Lung (tissue), 11 donors: ENCODE measurements at regions not wholly inside any gene's neighbourhood (a gene's known extent, or its start where the extent isn't known, plus 50 kb on each side); places are given as distances from the start of the nearest gene placed in this dataset.
A peak's percentile ranks its signal among the peaks of the same experiment; 100 is the strongest.

ENCODE experiments used
- ATAC-seq: fragments of 200-7000 bp; cut with Tn5 transposase; one replicate; pipeline ENCODE4 v1.9.1; 2020; ENCODE audit warnings: moderate number of reproducible peaks; ENCODE audit not compliant: insufficient read depth, low FRiP score
- DNase-seq, 3 donors: peaks; one replicate each; pipeline ENCODE4 v3.0.0-alpha.2; 2013 to 2017
- H3K27ac ChIP-seq, 2 donors: one replicate each; pipeline ENCODE4 v1.5.1; 2013; ENCODE audit warnings: mild to moderate bottlenecking in 2 of 2, moderate library complexity in 2 of 2, control low read depth in 1 of 2, inconsistent platforms in 1 of 2, low read depth in 1 of 2, low read length in 1 of 2
- H3K27me3 ChIP-seq, 3 donors: one replicate each; pipeline ENCODE4 v1.5.1; 2013; ENCODE audit warnings: low read length in 2 of 3; ENCODE audit not compliant: control insufficient read depth in 3 of 3, insufficient read depth in 3 of 3
- H3K36me3 ChIP-seq, 4 donors: one replicate each; pipeline ENCODE4 v1.5.1; 2013; ENCODE audit warnings: low read length in 4 of 4, mild to moderate bottlenecking in 1 of 4, moderate library complexity in 1 of 4; ENCODE audit not compliant: control insufficient read depth in 4 of 4, insufficient read depth in 4 of 4
- H3K4me1 ChIP-seq, 5 donors: one replicate each; pipeline ENCODE4 v1.5.1; 2013; ENCODE audit warnings: low read length in 5 of 5, mild to moderate bottlenecking in 2 of 5, moderate library complexity in 1 of 5; ENCODE audit not compliant: control insufficient read depth in 5 of 5, insufficient read depth in 5 of 5
- H3K4me3 ChIP-seq: one replicate; pipeline ENCODE4 v1.5.1; 2013; ENCODE audit warnings: mild to moderate bottlenecking, control low read depth, moderate library complexity
- H3K9ac ChIP-seq, 2 donors: one replicate each; pipeline ENCODE4 v1.5.1; 2013; ENCODE audit warnings: low read length in 2 of 2, control low read depth in 1 of 2; ENCODE audit not compliant: insufficient read depth in 1 of 2
- H3K9me3 ChIP-seq, 4 donors: one replicate each; pipeline ENCODE4 v1.5.1; 2013; ENCODE audit warnings: low read length in 3 of 4, mild to moderate bottlenecking in 1 of 4, moderate library complexity in 1 of 4; ENCODE audit not compliant: control insufficient read depth in 4 of 4, insufficient read depth in 3 of 4
- CTCF ChIP-seq: IDR thresholded peaks from 2 replicates; pipeline ENCODE4 v1.5.1; 2012; ENCODE audit warnings: mild to moderate bottlenecking; ENCODE audit errors: control extremely low read depth, extremely low read depth
- WGBS, 2 donors: extraction: QIAGEN DNeasy Blood & Tissue Kit; methylation state at CpG; one replicate each; pipeline ENCODE4 v1.1.7; 2013; 5-methylcytosine and 5-hydroxymethylcytosine counted together
- donor health status: control.
- donor health status: control.
- donor health status: Bipolar disorder and iron deficiency.
- donor health status: healthy.
- donor health status: DM: yes; HTN: yes; CAD: no.

GRCh38 chr11:104570078-104570701 is 328.1 kb downstream of the CASP12 start:
- Histone ChIP-seq H3K36me3 (no peaks in the 10 kb centered on the region), H3K9me3 (peaks cover 0 to 2% (median 0%) of the 10 kb centered on the region in 4 donors), H3K4me3 (no peak overlapping the region), H3K27ac (no peak overlapping the region), H3K27me3 (no peaks in the 10 kb centered on the region), H3K9ac (no peak overlapping the region), H3K4me1 (no peaks in the 10 kb centered on the region)
- 86 to 91% methylated on average over 4 of the region's 4 CpGs for WGBS, 2 donors
- no peak for TF ChIP-seq CTCF
- DNase-seq (no peak), ATAC-seq (no peak)

GRCh38 chr11:104565583-104565961 is 332.7 kb downstream of the CASP12 start:
- no peak overlapping the region for H3K27ac ChIP-seq
- no peak overlapping the region for H3K9ac ChIP-seq
- peaks cover 0 to 3% (median 0%) of the 10 kb centered on the region in 4 donors for H3K9me3 ChIP-seq
- 27 to 70% methylated on average over 1 of the region's 1 CpG for WGBS, 2 donors
- no peak for TF ChIP-seq CTCF
- H3K27me3 ChIP-seq = no peaks in the 10 kb centered on the region
- no peaks in the 10 kb centered on the region for H3K36me3 ChIP-seq
- DNase-seq (peak in 2 of 3 donors; percentile 23 to 70), ATAC-seq (peak; percentile 41)
- no peak overlapping the region for H3K4me3 ChIP-seq
- H3K4me1 ChIP-seq = peaks cover 0 to 2% (median 0%) of the 10 kb centered on the region in 5 donors

- Histone ChIP-seq H3K36me3 (no peaks in the 10 kb centered on the region), H3K9ac (no peak overlapping the region), H3K9me3 (peaks cover 0 to 3% (median 0%) of the 10 kb centered on the region in 4 donors), H3K4me1 (peaks cover 0 to 2% (median 0%) of the 10 kb centered on the region in 5 donors), H3K27ac (no peak overlapping the region), H3K4me3 (no peak overlapping the region), H3K27me3 (no peaks in the 10 kb centered on the region)
- no peak for TF ChIP-seq CTCF
- ATAC-seq (no peak), DNase-seq (no peak)
- WGBS, 2 donors = 90 to 98% methylated on average over 31 to 35 of the region's 35 CpGs
These were observed 333.2 kb downstream of the CASP12 start for GRCh38 chr11:104564921-104565582.
